ENCODE measurements at regions not wholly inside any gene's neighbourhood (a gene's known extent, or its start where the extent isn't known, plus 50 kb on each side); places are given as distances from the start of the nearest gene placed in this dataset.
"Not testable (repeated sequence)": the region's sequence is repeated elsewhere in the genome, so short reads cannot be mapped to it uniquely, and the experiment has no call there.

DNA sequence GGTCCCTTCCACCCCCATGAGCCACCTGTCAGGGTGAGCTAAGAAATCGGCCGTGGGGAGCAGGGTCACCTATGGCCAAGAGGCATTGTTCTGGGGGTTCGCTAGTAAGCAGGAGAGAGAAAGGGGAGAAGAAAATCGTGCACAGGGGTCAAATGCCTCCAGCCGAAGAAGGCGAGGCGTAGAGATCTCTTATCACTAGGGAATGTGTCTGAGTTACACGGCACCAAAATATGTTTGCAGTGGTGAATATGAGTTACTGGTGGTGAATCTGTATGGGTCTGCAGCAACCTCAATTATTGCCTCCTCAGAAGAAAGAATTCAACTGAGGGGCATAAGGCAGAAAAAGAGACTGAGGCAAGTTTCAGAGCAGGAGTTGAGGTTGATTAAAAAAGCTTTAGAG is 54.2 kb upstream of the RABGAP1L start:
- no peak for DNase-seq (ENCODE audit: low spot score)

DNA sequence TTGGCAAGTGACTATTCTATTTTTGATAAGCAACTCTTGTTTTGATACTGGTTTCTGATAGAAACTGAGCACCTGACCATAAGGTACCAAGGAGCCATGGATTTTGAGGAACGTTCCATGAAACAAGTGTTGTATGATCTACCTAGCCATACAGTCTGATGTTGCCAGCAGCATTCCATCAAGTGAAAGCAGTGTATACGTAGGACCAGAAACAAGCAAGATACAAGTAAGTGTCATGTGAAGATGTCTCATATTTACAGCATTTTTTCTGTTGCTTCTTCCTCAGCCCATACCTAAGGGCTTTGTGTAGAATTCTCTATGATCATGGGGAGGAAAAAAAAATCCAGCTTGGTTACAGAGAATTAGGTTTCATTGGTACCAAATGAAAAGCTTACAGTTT is 55.6 kb upstream of the RABGAP1L start:
- DNase-seq (ENCODE audit: low spot score), result no peak

DNA sequence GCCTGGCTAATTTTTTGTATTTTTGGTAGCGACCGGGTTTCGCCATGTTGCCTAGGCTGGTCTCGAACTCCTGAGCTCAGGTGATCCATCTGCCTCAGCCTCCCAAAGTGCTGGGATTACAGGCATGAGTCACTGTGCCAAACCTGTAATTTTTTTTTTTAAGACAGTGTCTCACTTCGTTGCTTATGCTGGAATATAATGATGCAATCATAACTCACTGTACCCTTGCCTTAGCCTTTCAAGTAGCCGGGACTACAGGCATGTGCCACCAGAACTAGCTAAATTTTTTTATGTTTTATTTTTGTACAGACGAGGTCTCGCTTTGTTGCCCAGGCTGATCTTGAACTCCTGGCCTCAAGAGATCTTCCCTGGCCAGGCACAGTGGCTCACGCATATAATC is 57.3 kb upstream of the RABGAP1L start:
- not testable (repeated sequence) for DNase-seq (ENCODE audit: low spot score)

DNA sequence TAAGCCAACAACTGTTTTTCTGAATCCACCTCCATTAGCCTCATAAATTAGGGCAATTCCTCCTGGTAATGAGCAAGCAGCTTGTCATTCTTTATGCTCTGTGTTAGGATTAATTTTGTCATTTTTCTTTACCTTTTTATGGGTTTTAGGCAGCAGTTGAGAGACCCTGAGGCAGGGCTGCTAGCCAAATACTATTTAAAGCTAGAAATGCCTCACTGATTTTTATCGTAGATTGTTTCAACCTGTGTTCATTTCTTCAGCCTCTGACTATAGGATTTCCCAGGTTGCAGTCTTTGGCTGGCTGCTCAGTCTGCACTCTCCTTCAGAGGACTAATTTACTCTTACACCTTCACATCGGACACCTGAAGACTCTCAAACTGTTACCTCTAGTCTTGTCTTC is 61.9 kb upstream of the RABGAP1L start:
- no peak for DNase-seq (ENCODE audit: low spot score)

DNA sequence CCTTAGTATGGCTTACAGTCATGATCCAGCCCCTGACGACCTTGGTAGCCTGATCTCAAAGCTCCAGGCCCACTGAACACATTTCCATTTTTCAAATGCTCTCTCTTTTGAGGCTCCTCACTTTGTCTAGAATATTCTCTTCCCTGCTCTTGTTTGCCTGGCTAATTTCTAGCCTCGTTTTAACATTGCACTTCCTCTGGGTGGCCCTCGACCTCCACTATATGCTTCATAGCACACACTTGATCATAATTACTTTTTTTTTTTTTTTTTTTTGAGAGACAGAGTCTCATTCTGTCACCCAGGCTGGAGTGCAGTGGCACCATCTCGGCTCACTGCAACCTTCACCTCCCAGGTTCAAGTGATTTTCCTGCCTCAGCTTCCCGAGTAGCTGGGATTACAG is 65.5 kb upstream of the RABGAP1L start:
- not testable (repeated sequence) for DNase-seq (ENCODE audit: low spot score)

- DNase-seq (ENCODE audit: low spot score), result no peak
Observed at GRCh38 chr1:174090471-174090870, 68.3 kb upstream of the RC3H1 start.

- DNase-seq (ENCODE audit: low spot score), result no peak
Observed at GRCh38 chr1:174080819-174081218, 58.7 kb upstream of the RC3H1 start.

GRCh38 chr1:174079796-174080195 is 57.6 kb upstream of the RC3H1 start:
- no peak for DNase-seq (ENCODE audit: low spot score)

DNA sequence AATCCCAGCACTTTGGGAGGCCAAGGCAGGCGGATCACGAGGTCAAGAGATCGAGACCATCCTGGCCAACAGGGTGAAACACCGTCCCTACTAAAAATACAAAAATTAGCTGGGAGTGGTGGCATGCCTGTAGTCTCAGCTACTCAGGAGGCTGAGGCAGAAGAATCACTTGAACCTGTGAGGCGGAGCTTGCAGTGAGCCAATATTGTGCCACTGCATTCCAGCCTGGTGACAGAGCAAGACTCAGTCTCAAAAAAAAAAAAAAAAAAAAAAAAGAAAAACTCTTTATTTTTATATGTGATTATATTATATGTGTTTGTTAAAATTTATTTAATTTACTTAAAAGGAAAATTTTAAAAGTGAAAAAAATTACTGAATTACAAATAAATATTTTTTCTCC is 56.8 kb upstream of the RC3H1 start:
- not testable (repeated sequence) for DNase-seq (ENCODE audit: low spot score)

DNA sequence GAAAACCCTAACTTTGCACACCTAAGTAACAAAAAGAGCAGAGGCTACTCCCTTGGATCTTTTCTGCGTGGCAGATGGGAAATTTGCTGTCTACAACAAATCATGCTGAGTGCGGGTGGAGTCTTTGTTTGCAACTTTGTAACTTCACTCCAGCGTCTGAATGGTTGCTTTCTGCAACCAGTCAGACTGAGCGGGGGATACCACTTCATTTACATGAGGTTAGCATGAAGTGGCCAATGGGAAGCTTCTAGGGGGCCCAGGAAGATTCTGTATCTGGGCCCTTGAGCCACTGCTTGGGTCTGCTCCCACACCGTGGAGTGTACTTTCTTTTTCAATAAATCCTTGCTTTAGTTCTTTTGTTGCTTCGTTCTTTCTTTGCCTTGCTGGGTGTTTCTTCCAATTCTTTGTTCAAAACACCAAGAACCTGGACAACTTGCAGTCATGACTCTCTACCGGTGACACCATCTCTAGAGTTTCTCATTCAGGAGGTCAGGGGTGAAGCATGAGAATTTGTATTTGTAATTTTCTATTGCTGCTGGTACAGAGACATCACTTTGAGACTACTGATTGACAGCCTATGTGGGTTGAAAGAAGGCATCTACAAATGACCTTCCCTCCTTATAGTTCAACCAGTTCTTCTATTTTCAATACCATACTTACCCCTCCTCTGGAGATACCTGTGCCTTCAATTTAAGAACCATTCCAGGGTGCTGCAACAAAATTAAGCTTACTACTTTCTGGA is 55.8 kb upstream of the RC3H1 start:
- DNase-seq (ENCODE audit: low spot score), result no peak

GRCh38 chr1:174075245-174075692 is 53.1 kb upstream of the RC3H1 start:
- DNase-seq (ENCODE audit: low spot score), result no peak

GRCh38 chr1:174074757-174075156 is 52.6 kb upstream of the RC3H1 start:
- DNase-seq (ENCODE audit: low spot score), result peak; percentile 53

DNA sequence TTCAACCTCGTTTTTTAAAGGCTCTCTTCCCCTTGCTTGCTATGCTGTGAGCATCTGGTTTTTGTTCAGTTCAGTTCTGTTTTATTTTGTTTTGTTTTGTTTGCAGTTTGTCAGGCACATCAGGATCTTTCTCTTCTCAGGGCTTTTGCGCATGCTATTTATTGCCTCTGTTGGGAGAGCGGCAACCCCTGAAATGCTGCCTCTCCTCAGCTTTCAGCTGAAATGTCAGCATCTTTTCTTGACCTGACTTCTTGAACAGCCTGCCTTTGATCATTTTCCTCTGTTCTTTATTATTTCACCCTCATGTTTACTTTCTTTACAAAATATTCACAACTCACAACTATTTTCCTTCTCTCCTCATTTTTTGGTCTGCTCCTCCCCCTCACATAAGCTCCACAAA is 50.4 kb upstream of the RC3H1 start:
- DNase-seq (ENCODE audit: low spot score), result no peak

Data from pons (tissue), 1 donor.